Tibial artery (tissue), 4 donors: ENCODE measurements at regions not wholly inside any gene's neighbourhood (a gene's known extent, or its start where the extent isn't known, plus 50 kb on each side); places are given as distances from the start of the nearest gene placed in this dataset.

Experiments
- DNase-seq, 2 donors: peaks; one replicate each; pipeline ENCODE4 v3.0.0-alpha.2; 2019
- H3K27ac ChIP-seq, 2 donors: fragments of 200-600 bp; sonication (generic) in 1 of 2; 1 replicate in 1 of 2; 2 replicates in 1 of 2; pipeline ENCODE4 v1.5.1; 2018 to 2019; ENCODE audit warnings: mild to moderate bottlenecking in 1 of 2
- H3K27me3 ChIP-seq, 2 donors: fragments of 200-600 bp; sonication (generic) in 1 of 2; one replicate each; pipeline versions ENCODE4 v1.5.1 to v1.6.0; 2016 to 2019
- H3K36me3 ChIP-seq, 3 donors: fragments of 200-600 bp; sonication (generic) in 2 of 3; one replicate each; pipeline ENCODE4 v1.5.1; 2016 to 2019; ENCODE audit warnings: mild to moderate bottlenecking in 2 of 3
- H3K4me1 ChIP-seq, 4 donors: fragments of 200-600 bp; sonication (generic) in 2 of 4; 1 replicate in 3 of 4; 2 replicates in 1 of 4; pipeline ENCODE4 v1.5.1; 2016 to 2019
- H3K4me3 ChIP-seq, 2 donors: fragments of 200-600 bp; sonication (generic) in 1 of 2; 1 replicate in 1 of 2; 2 replicates in 1 of 2; pipeline ENCODE4 v1.5.1; 2018 to 2019; ENCODE audit warnings: mild to moderate bottlenecking in 2 of 2
- H3K9me3 ChIP-seq, 3 donors: fragments of 200-600 bp; sonication (generic) in 1 of 3; one replicate each; pipeline ENCODE4 v1.5.1; 2016 to 2019
- intact Hi-C: fragments of 100-400 bp; cut with DNase I; formaldehyde crosslinking; loops from one replicate; pipeline ENCODE4 v1.15.0; 2023; ENCODE audit warnings: low total_unique reads
- TF ChIP-seq, protein P1 (sequence below), 2 experiments: fragments of 200-600 bp in 1 of 2; fragments of 450-650 bp in 1 of 2; IDR thresholded peaks; one replicate each; pipeline ENCODE4 v1.5.1; 2017 to 2019; ENCODE audit warnings: antibody characterized with exemption in 2 of 2, mild to moderate bottlenecking in 1 of 2, moderate library complexity in 1 of 2

- Histone ChIP-seq H3K27ac (no peak overlapping the region), H3K36me3 (no peaks in the 10 kb centered on the region), H3K4me1 (no peaks in the 10 kb centered on the region), H3K9me3 (no peaks in the 10 kb centered on the region), H3K27me3 (no peaks in the 10 kb centered on the region), H3K4me3 (no peak overlapping the region)
- DNase-seq, result peak in 1 of 2 donors; percentile 55
- TF ChIP-seq, protein P1, sequence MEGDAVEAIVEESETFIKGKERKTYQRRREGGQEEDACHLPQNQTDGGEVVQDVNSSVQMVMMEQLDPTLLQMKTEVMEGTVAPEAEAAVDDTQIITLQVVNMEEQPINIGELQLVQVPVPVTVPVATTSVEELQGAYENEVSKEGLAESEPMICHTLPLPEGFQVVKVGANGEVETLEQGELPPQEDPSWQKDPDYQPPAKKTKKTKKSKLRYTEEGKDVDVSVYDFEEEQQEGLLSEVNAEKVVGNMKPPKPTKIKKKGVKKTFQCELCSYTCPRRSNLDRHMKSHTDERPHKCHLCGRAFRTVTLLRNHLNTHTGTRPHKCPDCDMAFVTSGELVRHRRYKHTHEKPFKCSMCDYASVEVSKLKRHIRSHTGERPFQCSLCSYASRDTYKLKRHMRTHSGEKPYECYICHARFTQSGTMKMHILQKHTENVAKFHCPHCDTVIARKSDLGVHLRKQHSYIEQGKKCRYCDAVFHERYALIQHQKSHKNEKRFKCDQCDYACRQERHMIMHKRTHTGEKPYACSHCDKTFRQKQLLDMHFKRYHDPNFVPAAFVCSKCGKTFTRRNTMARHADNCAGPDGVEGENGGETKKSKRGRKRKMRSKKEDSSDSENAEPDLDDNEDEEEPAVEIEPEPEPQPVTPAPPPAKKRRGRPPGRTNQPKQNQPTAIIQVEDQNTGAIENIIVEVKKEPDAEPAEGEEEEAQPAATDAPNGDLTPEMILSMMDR (IDR thresholded peaks at IDR 0.05), result no peak
- intact Hi-C loops, result no loop called here
Measured at GRCh38 chr2:2861666-2862240, 515.9 kb downstream of the EIPR1 start.

GRCh38 chr2:2860589-2861300 lies 516.9 kb downstream of the EIPR1 start:
- TF ChIP-seq, protein P1 (IDR thresholded peaks at IDR 0.05), result no peak
- no peak overlapping the region for H3K4me3 ChIP-seq

DNA sequence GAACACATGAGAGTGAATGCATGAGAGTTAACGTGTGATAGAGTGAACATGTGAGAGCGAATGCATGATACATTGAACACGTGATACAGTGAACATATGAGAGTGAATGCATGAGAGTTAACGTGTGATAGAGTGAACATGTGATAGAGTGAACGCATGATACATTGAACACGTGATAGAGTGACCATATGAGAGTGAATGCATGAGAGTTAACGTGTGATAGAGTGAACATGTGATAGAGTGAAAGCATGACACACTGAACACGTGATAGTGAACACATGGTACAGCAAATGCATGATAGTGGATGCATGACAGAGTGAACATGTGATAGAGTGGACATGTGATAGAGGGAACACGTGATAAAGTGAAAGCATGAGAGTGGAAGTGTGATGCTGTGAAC lies 517.9 kb downstream of the EIPR1 start:
- TF ChIP-seq, protein P1 (IDR thresholded peaks at IDR 0.05), result no peak
- DNase-seq, result no peak
- H3K27ac ChIP-seq, result no peak overlapping the region
- no peak overlapping the region for H3K4me3 ChIP-seq
- H3K4me1 ChIP-seq, result no peaks in the 10 kb centered on the region
- intact Hi-C loops, result no loop called here
- H3K27me3 ChIP-seq, result no peaks in the 10 kb centered on the region
- H3K9me3 ChIP-seq, result no peaks in the 10 kb centered on the region
- no peaks in the 10 kb centered on the region for H3K36me3 ChIP-seq

More at GRCh38 chr2:2860589-2861300, 516.9 kb downstream of the EIPR1 start:
- intact Hi-C loops, result no loop called here
- H3K36me3 ChIP-seq, result no peaks in the 10 kb centered on the region
- H3K27me3 ChIP-seq, result no peaks in the 10 kb centered on the region
- DNase-seq, result no peak
- H3K4me1 ChIP-seq, result no peaks in the 10 kb centered on the region
- no peaks in the 10 kb centered on the region for H3K9me3 ChIP-seq
- H3K27ac ChIP-seq, result no peak overlapping the region

DNA sequence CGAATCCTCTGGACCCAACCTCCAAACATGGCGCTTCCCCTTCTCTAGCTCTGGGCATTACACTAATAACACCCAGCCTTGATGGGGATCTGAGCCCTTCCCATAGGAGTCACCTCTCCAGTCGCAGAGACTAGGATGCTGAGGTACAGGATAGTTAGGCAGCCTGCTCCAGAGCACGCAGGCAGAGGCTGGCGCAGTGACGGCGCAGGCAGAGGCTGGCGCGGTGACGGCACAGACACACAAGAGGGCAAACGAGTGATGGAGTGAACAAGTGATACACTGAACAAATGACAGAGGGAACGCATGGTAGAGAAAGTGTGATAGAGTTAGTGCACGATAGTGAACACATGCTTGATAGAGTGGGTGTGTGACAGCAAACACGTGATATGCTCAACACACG lies 518.5 kb downstream of the EIPR1 start:
- no peak overlapping the region for H3K27ac ChIP-seq
- H3K9me3 ChIP-seq, result no peaks in the 10 kb centered on the region
- H3K4me3 ChIP-seq, result no peak overlapping the region
- intact Hi-C loops, result no loop called here
- TF ChIP-seq, protein P1 (IDR thresholded peaks at IDR 0.05), result no peak
- no peak for DNase-seq
- no peaks in the 10 kb centered on the region for H3K27me3 ChIP-seq
- no peaks in the 10 kb centered on the region for H3K36me3 ChIP-seq
- H3K4me1 ChIP-seq, result no peaks in the 10 kb centered on the region

- no peak overlapping the region for H3K4me3 ChIP-seq
- no peaks in the 10 kb centered on the region for H3K36me3 ChIP-seq
- H3K27ac ChIP-seq, result no peak overlapping the region
- intact Hi-C loops, result no loop called here
- DNase-seq, result no peak
- no peaks in the 10 kb centered on the region for H3K9me3 ChIP-seq
- no peaks in the 10 kb centered on the region for H3K4me1 ChIP-seq
- H3K27me3 ChIP-seq, result no peaks in the 10 kb centered on the region
- TF ChIP-seq, protein P1 (IDR thresholded peaks at IDR 0.05), result no peak
Measured at GRCh38 chr2:2856723-2857415, 520.7 kb downstream of the EIPR1 start.
